ENCODE measurements at regions not wholly inside any gene's neighbourhood (a gene's known extent, or its start where the extent isn't known, plus 50 kb on each side); places are given as distances from the start of the nearest gene placed in this dataset.

DNA sequence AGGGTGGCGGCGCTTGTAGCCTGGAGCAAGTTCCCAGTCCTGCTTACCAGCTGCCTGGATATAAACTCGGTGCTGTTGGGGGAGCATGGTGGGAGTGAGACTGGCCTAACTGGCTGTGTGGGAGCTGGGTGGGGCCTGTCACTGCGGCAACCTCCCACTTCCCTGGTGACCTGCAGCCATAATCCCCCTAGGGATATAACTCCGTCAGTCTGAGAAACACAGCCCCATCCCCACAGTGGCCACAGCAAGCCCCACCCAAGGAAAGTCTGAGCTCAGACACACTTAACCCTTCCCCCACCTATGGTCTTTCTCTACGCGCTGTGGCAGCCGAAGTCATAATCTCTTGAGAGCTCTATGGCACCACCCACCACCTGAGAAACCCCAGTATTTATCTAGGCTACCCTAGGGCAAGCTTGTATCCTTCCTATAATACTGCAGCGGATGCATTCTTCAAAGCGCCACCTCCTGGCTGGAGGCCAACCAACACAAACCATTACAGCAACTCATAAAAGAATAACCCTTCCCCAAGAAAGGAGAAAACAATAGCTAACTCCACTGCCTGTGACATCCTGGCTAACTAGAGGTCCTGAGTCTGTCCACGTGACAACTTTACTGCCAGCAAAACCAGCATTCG, 57.4 kb downstream of the ZNF648 start:
- DNase-seq (ENCODE audit: low read depth), result no peak
- no peak overlapping the region for H3K4me3 ChIP-seq (ENCODE audit: low read length)

DNA sequence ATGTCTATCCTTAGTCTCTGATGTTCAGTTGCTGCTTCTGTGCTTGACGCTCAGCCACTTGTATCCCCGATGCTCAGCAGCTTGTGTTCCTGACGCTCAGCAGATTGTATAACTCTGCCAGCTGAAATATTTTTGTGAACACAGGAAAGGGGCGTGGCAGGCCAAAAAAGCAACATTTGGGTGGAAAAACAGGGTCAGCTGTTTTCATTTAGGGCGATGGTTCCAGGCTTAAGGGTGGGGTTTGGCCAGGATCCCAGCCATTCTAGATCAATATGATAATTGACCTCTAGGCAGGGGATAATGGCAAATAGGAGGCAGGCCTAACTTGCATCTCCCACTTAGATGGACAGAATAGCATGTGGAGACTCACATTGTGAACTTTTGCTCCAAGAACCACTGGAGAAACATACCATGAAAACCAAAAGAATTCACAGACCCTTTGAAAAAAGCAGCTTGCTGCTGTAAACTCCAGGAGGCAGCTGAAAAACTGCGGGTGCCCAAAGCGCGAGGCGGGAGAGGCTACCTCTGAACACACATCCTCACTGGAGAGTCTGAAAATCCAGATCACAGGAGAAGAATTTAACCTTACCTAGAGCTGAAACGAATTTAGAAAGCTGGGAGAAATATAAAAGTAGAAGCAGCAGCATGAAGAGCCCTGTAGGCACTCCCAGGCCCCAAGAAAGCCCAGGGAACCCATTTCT, 58.3 kb downstream of the ZNF648 start:
- H3K4me3 ChIP-seq (ENCODE audit: low read length), result no peak overlapping the region
- no peak for TF ChIP-seq CTCF (IDR thresholded peaks at IDR 0.05; ENCODE audit: insufficient read depth, low read depth, low read length, missing control alignments)
- no peak for DNase-seq (ENCODE audit: low read depth)

More for the DNA sequence above, 57.4 kb downstream of the ZNF648 start:
- no peak for TF ChIP-seq CTCF (IDR thresholded peaks at IDR 0.05; ENCODE audit: insufficient read depth, low read depth, low read length, missing control alignments)

DNA sequence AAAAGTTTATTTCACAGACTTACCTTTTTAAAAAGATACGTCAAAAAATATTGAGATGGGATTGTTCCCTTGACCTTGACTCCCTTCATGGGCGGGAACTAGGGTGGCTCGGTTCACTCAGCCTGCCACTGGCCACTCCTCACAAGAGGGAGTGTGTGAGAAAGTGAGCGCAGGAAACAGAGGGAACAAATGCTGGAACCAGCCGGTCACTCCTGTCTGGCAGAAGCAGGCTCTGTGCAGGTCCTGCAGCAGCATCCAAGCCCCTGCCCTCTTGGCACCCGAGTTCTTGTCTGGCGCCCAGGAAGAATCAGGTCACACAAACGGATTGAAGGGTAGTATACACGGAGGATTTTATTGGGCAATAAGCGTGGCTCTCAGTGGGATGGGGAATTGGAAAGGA, 58.9 kb downstream of the ZNF648 start:
- no peak for DNase-seq (ENCODE audit: low read depth)
- no peak overlapping the region for H3K4me3 ChIP-seq (ENCODE audit: low read length)
- TF ChIP-seq CTCF (IDR thresholded peaks at IDR 0.05; ENCODE audit: insufficient read depth, low read depth, low read length, missing control alignments), result no peak

GRCh38 chr1:181998858-181999257, 62.7 kb downstream of the ZNF648 start:
- H3K4me3 ChIP-seq (ENCODE audit: low read length), result no peak overlapping the region
- DNase-seq (ENCODE audit: low read depth), result no peak
- no peak for TF ChIP-seq CTCF (IDR thresholded peaks at IDR 0.05; ENCODE audit: insufficient read depth, low read depth, low read length, missing control alignments)

GRCh38 chr1:181992072-181992471, 69.4 kb downstream of the ZNF648 start:
- no peak for TF ChIP-seq CTCF (IDR thresholded peaks at IDR 0.05; ENCODE audit: insufficient read depth, low read depth, low read length, missing control alignments)
- no peak for DNase-seq (ENCODE audit: low read depth)
- no peak overlapping the region for H3K4me3 ChIP-seq (ENCODE audit: low read length)

DNA sequence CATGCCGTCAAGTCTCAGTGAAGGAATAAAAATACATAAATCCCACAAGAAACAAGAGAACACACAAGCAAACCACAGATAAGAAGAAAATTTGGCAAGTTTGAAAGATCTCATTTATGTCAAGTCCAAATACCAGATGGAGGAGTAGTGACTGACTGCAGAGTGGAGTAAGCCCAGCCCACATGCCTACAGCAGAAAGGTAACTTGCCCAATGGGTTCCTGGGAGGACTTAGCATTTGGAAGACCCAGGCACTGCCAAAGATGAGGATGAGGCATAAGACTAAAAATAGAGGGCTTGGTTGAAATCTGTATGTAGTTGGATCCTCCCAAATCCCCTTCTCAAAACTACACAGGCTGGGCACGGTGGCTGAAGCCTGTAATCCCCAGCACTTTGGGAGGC, 70.8 kb downstream of the ZNF648 start:
- H3K4me3 ChIP-seq (ENCODE audit: low read length), result no peak overlapping the region
- no peak for TF ChIP-seq CTCF (IDR thresholded peaks at IDR 0.05; ENCODE audit: insufficient read depth, low read depth, low read length, missing control alignments)

More for the DNA sequence above, 70.8 kb downstream of the ZNF648 start:
- no peak for DNase-seq (ENCODE audit: low read depth)

All from epithelial cell of esophagus (primary cell).